K562 (cell line): ENCODE measurements at regions not wholly inside any gene's neighbourhood (a gene's known extent, or its start where the extent isn't known, plus 50 kb on each side); places are given as distances from the start of the nearest gene placed in this dataset.

Experiments
- ARHGAP35 ChIP-seq: fragments of 450-650 bp; IDR thresholded peaks from 2 replicates; pipeline ENCODE4 v1.6.1; 2018; ENCODE audit not compliant: partially characterized antibody
- ATF1 ChIP-seq, 2 experiments: fragments of 450-650 bp in 1 of 2; IDR thresholded peaks; 2 replicates each; pipeline ENCODE4 v1.6.1; 2016; ENCODE audit warnings: missing compliant biosample characterization in 1 of 2, missing genetic modification characterization in 1 of 2
- DNMT1 ChIP-seq: fragments of 450-650 bp; IDR thresholded peaks from 2 replicates; pipeline ENCODE4 v1.6.1; 2016; ENCODE audit warnings: antibody characterized with exemption, mild to moderate bottlenecking
- ETV5 ChIP-seq: sonication (generic); formaldehyde crosslinking; IDR thresholded peaks from 2 replicates; pipeline ENCODE4 v1.4.0; 2020; ENCODE audit warnings: low read depth, mild to moderate bottlenecking, missing genetic modification reagents
- JUND ChIP-seq, 2 experiments: IDR thresholded peaks; 2 replicates in 1 of 2; 3 replicates in 1 of 2; pipeline ENCODE4 v1.6.1; 2011; ENCODE audit warnings: borderline replicate concordance in 2 of 2, low read depth in 2 of 2, low read length in 2 of 2, improper control_type of control experiment in 1 of 2, missing biosample characterization in 1 of 2, missing genetic modification characterization in 1 of 2, missing genetic modification reagents in 1 of 2
- NR3C1 ChIP-seq: sonication (generic); formaldehyde crosslinking; IDR thresholded peaks from 2 replicates; pipeline ENCODE4 v1.8.1; 2022; ENCODE audit warnings: missing genetic modification reagents
- POLR2G ChIP-seq: fragments of 200-400 bp; formaldehyde crosslinking; IDR thresholded peaks from 2 replicates; pipeline ENCODE4 v1.6.1; 2017; ENCODE audit warnings: low read depth, mild to moderate bottlenecking, antibody characterized with exemption, low read length, moderate library complexity
- PURB ChIP-seq: sonication (generic); formaldehyde crosslinking; IDR thresholded peaks from 2 replicates; pipeline ENCODE4 v1.9.0; 2021; ENCODE audit warnings: low read depth, mild to moderate bottlenecking, missing genetic modification reagents
- SRSF3 ChIP-seq: fragments of 200-400 bp; formaldehyde crosslinking; IDR thresholded peaks from 2 replicates; pipeline ENCODE4 v1.6.1; 2016; ENCODE audit warnings: mild to moderate bottlenecking, low read length, moderate library complexity; ENCODE audit not compliant: insufficient read depth
- TAF1 ChIP-seq: IDR thresholded peaks from 2 replicates; pipeline ENCODE4 v1.6.1; 2011; ENCODE audit warnings: mild to moderate bottlenecking, low read length, moderate library complexity; ENCODE audit not compliant: insufficient read depth, control insufficient read depth, severe bottlenecking; ENCODE audit errors: extremely low read depth
- THRAP3 ChIP-seq: fragments of 450-650 bp; IDR thresholded peaks from 2 replicates; pipeline ENCODE4 v1.6.1; 2016; ENCODE audit warnings: mild to moderate bottlenecking, inconsistent platforms, borderline replicate concordance
- ZNF644 ChIP-seq: fragments of 200-800 bp; sonication (Bioruptor generic); IDR thresholded peaks from 2 replicates; pipeline ENCODE4 v1.6.1; 2016; ENCODE audit warnings: low read depth, missing genetic modification characterization, missing compliant biosample characterization
- TF ChIP-seq, protein P1 (sequence below): fragments of 450-650 bp; IDR thresholded peaks from 2 replicates; pipeline ENCODE4 v1.6.1; 2017; ENCODE audit warnings: antibody characterized with exemption, mild to moderate bottlenecking
- TF ChIP-seq, protein P2 (sequence below): fragments of 250-450 bp; sonication (Bioruptor Pico); IDR thresholded peaks from 2 replicates; pipeline ENCODE4 v1.8.0; 2021; ENCODE audit warnings: borderline replicate concordance, mild to moderate bottlenecking, moderate library complexity; ENCODE audit not compliant: poor library complexity, severe bottlenecking

DNA sequence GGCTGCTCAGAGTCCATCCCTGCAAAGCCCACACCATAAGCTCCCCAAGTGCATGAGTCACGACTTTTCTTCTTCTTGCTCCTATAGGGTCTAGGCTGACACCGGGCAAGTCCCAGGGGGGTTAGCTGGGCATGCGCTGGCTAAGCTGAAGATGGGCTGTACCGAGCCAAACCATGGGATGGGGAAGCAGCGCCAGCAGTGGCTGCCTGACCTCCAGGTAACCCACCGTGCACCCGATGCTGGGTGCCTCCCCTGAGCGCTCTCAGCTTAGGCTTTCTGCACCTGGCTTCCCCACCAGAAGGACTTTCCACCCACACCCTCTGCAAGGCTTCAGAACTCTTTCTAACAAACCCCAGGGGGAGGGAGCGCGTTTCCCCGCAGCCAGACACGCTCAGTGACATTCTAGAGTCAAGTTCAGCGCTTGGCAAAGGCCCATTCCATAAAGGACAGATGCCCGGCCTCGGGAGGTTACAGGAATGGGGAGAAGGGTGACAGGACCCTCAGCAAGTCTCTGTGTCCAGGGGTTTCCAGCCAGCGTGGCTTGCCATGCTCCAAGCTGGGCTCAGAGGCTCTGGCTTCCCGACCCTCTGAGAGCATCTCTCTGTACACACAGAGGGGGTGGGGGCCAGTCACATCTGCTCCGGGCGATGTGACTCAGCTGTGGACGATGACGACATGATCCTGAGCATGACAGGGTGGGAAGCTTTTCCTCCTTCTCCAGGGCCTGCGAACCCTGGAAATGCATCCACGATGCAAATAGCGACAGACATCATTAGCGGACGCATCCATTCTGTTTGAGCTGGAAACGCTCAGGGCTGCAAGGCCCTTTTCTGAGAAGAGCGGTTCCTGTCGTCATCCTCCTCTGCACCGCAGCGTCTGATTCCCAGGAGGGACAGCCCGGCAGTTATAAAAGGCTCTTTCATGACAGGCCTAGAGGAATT lies 107.8 kb downstream of the SIK1 start (continued):
- TF ChIP-seq PURB, result no peak
- no peak for TF ChIP-seq ARHGAP35
- TF ChIP-seq TAF1, result no peak
- no peak for TF ChIP-seq DNMT1
- no peak for TF ChIP-seq ATF1 (CRISPR knock-in tag; IDR thresholded peaks at IDR 0.05)
- TF ChIP-seq ATF1 (tag; IDR thresholded peaks at IDR 0.05), result 0 out of 2 replicates have a peak, but pooled peaks have one; percentile 13
- no peak for TF ChIP-seq ETV5 (CRISPR knock-in tag)
- no peak for TF ChIP-seq THRAP3
- TF ChIP-seq, protein P1, sequence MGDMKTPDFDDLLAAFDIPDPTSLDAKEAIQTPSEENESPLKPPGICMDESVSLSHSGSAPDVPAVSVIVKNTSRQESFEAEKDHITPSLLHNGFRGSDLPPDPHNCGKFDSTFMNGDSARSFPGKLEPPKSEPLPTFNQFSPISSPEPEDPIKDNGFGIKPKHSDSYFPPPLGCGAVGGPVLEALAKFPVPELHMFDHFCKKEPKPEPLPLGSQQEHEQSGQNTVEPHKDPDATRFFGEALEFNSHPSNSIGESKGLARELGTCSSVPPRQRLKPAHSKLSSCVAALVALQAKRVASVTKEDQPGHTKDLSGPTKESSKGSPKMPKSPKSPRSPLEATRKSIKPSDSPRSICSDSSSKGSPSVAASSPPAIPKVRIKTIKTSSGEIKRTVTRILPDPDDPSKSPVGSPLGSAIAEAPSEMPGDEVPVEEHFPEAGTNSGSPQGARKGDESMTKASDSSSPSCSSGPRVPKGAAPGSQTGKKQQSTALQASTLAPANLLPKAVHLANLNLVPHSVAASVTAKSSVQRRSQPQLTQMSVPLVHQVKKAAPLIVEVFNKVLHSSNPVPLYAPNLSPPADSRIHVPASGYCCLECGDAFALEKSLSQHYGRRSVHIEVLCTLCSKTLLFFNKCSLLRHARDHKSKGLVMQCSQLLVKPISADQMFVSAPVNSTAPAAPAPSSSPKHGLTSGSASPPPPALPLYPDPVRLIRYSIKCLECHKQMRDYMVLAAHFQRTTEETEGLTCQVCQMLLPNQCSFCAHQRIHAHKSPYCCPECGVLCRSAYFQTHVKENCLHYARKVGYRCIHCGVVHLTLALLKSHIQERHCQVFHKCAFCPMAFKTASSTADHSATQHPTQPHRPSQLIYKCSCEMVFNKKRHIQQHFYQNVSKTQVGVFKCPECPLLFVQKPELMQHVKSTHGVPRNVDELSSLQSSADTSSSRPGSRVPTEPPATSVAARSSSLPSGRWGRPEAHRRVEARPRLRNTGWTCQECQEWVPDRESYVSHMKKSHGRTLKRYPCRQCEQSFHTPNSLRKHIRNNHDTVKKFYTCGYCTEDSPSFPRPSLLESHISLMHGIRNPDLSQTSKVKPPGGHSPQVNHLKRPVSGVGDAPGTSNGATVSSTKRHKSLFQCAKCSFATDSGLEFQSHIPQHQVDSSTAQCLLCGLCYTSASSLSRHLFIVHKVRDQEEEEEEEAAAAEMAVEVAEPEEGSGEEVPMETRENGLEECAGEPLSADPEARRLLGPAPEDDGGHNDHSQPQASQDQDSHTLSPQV, result no peak
- TF ChIP-seq NR3C1 (CRISPR knock-in tag), result no peak
- TF ChIP-seq, protein P2, sequence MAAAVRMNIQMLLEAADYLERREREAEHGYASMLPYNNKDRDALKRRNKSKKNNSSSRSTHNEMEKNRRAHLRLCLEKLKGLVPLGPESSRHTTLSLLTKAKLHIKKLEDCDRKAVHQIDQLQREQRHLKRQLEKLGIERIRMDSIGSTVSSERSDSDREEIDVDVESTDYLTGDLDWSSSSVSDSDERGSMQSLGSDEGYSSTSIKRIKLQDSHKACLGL (CRISPR knock-in tag), result no peak
- peak; percentile 48; the same call in 1 of the 2 replicates for TF ChIP-seq JUND (IDR thresholded peaks at IDR 0.05; ENCODE audit: borderline replicate concordance, low read depth, low read length)
- no peak for TF ChIP-seq JUND (tag; IDR thresholded peaks at IDR 0.05; ENCODE audit: borderline replicate concordance, low read depth, low read length)
- TF ChIP-seq ZNF644, result no peak
- TF ChIP-seq POLR2G, result no peak
- TF ChIP-seq SRSF3, result no peak
